Neural progenitor cell (in vitro differentiated cells): ENCODE measurements at regions not wholly inside any gene's neighbourhood (a gene's known extent, or its start where the extent isn't known, plus 50 kb on each side); places are given as distances from the start of the nearest gene placed in this dataset.

ENCODE experiments used
- DNase-seq: peaks from one replicate; pipeline ENCODE4 v3.0.0-alpha.2; 2016; ENCODE audit warnings: low spot score
- H2AFZ ChIP-seq: fragments of 200-600 bp; sonication (generic); replicated peaks from 2 replicates; pipeline ENCODE4 v1.6.1; 2016; ENCODE audit warnings: antibody characterized with exemption
- H3F3A ChIP-seq: fragments of 200-600 bp; sonication (generic); 2 replicates; pipeline ENCODE4 v1.6.1; 2016; ENCODE audit warnings: antibody characterized with exemption, low read depth
- H3K27ac ChIP-seq: fragments of 200-600 bp; sonication (generic); 2 replicates; pipeline ENCODE4 v1.5.1; 2016; ENCODE audit warnings: mild to moderate bottlenecking
- H3K27me3 ChIP-seq: fragments of 200-600 bp; sonication (generic); 2 replicates; pipeline ENCODE4 v1.6.1; 2016; ENCODE audit warnings: mild to moderate bottlenecking, moderate library complexity
- H3K36me3 ChIP-seq: fragments of 200-600 bp; sonication (generic); 2 replicates; pipeline ENCODE4 v1.5.1; 2016
- H3K4me1 ChIP-seq: fragments of 200-600 bp; sonication (generic); 2 replicates; pipeline ENCODE4 v1.6.1; 2016; ENCODE audit warnings: mixed run types
- H3K4me2 ChIP-seq: fragments of 200-600 bp; sonication (generic); 2 replicates; pipeline ENCODE4 v1.6.1; 2016
- H3K4me3 ChIP-seq: fragments of 200-600 bp; sonication (generic); 2 replicates; pipeline ENCODE4 v1.5.1; 2016
- H3K79me2 ChIP-seq: fragments of 200-600 bp; sonication (generic); 2 replicates; pipeline ENCODE4 v1.6.1; 2016; ENCODE audit warnings: low read depth
- H3K9ac ChIP-seq: fragments of 200-600 bp; sonication (generic); 2 replicates; pipeline ENCODE4 v1.6.1; 2016
- H3K9me3 ChIP-seq: fragments of 200-600 bp; sonication (generic); 2 replicates; pipeline ENCODE4 v1.5.1; 2016; ENCODE audit warnings: low read depth
- H4K20me1 ChIP-seq: fragments of 200-600 bp; sonication (generic); 2 replicates; pipeline ENCODE4 v1.6.1; 2016; ENCODE audit warnings: low read depth
- H3K27ac Mint-ChIP-seq: 3 replicates; pipeline ENCODE4 v1.8.0; 2021; ENCODE audit warnings: mixed read lengths
- H3K27me3 Mint-ChIP-seq: 2 replicates; pipeline ENCODE4 v1.8.0; 2022; ENCODE audit warnings: low read depth, mild to moderate bottlenecking, inconsistent platforms, moderate library complexity, mixed read lengths; ENCODE audit not compliant: insufficient read depth
- H3K36me3 Mint-ChIP-seq: 3 replicates; pipeline ENCODE4 v1.8.0; 2021; ENCODE audit warnings: mixed read lengths
- H3K4me1 Mint-ChIP-seq: 3 replicates; pipeline ENCODE4 v1.8.0; 2021; ENCODE audit warnings: mixed read lengths
- H3K4me3 Mint-ChIP-seq: 3 replicates; pipeline ENCODE4 v1.8.0; 2021; ENCODE audit warnings: mild to moderate bottlenecking, moderate library complexity, mixed read lengths
- H3K9me3 Mint-ChIP-seq: 3 replicates; pipeline ENCODE4 v1.8.0; 2020; ENCODE audit warnings: mixed read lengths
- EZH2 ChIP-seq: fragments of 200-600 bp; sonication (generic); IDR thresholded peaks from 2 replicates; pipeline ENCODE4 v1.6.1; 2017; ENCODE audit warnings: antibody characterized with exemption, mild to moderate bottlenecking, moderate library complexity
- EZH2phosphoT487 ChIP-seq: fragments of 200-600 bp; sonication (generic); IDR thresholded peaks from 2 replicates; pipeline ENCODE4 v1.6.1; 2017; ENCODE audit warnings: antibody characterized with exemption
- TF ChIP-seq, protein P1 (sequence below): fragments of 200-600 bp; sonication (generic); IDR thresholded peaks from 2 replicates; pipeline ENCODE4 v1.5.1; 2017; ENCODE audit warnings: antibody characterized with exemption, mild to moderate bottlenecking

DNA sequence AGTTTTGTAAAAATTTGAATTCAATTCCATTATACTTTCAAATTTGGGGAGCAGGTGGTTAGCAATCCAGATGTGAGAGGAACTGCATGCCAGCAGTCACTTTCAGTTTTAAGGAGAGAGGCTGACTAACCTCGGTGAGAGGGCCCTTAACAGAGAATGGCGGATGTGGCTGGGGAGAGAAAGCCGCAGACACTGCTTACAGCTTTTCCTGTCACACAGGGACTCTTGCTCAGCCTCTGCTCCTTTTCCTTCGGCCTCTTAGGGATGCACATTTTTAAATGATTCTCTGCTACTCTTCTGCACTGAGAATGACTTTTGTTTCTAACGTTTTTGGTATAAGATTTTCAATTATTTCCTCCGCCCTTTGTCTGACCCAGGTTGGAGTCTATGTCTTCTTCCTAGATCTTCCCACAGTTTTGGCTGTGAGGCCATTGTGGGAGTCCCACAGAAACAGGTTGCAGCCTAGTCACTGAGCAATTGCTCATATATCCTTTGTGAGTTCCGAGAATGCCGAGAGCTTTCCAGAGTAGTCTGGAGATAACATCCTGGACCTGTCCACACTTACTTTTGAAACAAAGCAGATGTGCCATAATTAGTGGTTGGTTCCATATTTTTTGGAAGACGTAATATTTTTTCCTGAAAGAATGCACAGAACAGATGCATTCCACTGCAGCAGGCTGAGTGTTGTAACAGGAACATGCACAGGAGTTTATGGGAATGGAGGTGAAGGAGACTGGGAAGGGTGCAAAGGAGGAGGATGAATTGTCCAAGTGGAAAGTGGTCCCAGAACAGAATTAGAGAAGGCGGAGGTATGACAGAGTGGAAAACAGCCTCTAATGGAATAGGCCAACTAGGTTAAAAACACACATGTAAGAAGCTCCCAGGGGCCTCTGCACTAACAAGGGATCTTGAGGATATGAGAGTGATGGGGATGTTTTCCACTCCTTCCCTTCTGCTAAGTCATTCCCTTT lies 168.0 kb upstream of the ZNF32 start:
- Histone ChIP-seq H3F3A (no peaks in the 10 kb centered on the region), H3K9me3 (no peaks in the 10 kb centered on the region), H3K4me1 (peaks cover 6% of the 10 kb centered on the region), H3K36me3 (no peaks in the 10 kb centered on the region), H3K4me3 (no peak overlapping the region), H3K4me2 (no peak overlapping the region), H3K27ac (no peak overlapping the region), H3K9ac (no peak overlapping the region), H2AFZ (no peak overlapping the region), H3K79me2 (no peaks in the 10 kb centered on the region), H4K20me1 (no peaks in the 10 kb centered on the region), H3K27me3 (no peaks in the 10 kb centered on the region)
- Mint-ChIP-seq H3K4me1 (peaks cover 13% of the 10 kb centered on the region), H3K36me3 (no peaks in the 10 kb centered on the region), H3K4me3 (no peak overlapping the region), H3K27ac (no peak overlapping the region), H3K27me3 (no peaks in the 10 kb centered on the region), H3K9me3 (no peaks in the 10 kb centered on the region)
- TF ChIP-seq EZH2phosphoT487 (no peak), EZH2 (no peak)
- TF ChIP-seq, protein P1, sequence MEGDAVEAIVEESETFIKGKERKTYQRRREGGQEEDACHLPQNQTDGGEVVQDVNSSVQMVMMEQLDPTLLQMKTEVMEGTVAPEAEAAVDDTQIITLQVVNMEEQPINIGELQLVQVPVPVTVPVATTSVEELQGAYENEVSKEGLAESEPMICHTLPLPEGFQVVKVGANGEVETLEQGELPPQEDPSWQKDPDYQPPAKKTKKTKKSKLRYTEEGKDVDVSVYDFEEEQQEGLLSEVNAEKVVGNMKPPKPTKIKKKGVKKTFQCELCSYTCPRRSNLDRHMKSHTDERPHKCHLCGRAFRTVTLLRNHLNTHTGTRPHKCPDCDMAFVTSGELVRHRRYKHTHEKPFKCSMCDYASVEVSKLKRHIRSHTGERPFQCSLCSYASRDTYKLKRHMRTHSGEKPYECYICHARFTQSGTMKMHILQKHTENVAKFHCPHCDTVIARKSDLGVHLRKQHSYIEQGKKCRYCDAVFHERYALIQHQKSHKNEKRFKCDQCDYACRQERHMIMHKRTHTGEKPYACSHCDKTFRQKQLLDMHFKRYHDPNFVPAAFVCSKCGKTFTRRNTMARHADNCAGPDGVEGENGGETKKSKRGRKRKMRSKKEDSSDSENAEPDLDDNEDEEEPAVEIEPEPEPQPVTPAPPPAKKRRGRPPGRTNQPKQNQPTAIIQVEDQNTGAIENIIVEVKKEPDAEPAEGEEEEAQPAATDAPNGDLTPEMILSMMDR, result no peak
- no peak for DNase-seq

DNA sequence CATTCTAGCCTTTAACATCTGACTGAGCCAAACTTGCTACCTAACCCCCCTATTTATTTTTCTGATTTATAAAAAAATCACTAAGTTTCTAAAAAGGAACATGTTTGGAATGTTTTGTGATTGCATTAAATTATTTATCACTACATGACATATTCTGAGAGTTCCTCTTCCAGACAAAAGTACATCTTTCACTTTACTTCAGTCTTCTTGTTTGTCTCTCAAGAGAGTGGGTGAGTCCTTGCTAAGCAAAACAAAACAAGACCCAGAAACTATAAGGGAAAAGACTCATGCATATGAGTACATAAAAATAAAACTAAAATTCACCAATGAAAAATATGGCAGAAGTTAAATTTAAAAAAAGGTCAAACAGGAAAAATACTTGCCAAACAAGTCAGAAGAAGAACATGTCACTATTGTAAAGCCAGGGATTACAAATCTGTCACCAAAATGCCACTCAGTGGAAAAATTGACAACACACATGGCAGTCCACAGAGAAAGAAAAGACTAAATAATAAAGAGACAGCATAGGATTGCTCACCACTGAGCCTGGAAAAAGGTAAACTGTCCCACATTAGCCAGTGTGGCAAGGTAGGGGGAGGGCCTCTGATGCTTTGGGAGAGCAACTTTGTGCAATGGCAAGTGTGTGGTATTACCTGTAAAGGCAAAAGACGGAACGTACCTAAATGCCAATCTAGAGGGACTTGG lies 166.7 kb upstream of the ZNF32 start:
- Histone ChIP-seq H3K4me1 (peaks cover 4% of the 10 kb centered on the region), H3K9ac (no peak overlapping the region), H2AFZ (no peak overlapping the region), H3F3A (no peaks in the 10 kb centered on the region), H3K79me2 (no peaks in the 10 kb centered on the region), H3K27me3 (no peaks in the 10 kb centered on the region), H3K36me3 (no peaks in the 10 kb centered on the region), H3K27ac (no peak overlapping the region), H4K20me1 (no peaks in the 10 kb centered on the region), H3K4me3 (no peak overlapping the region), H3K9me3 (no peaks in the 10 kb centered on the region), H3K4me2 (no peak overlapping the region)
- Mint-ChIP-seq H3K4me1 (peaks cover 8% of the 10 kb centered on the region), H3K27ac (no peak overlapping the region), H3K27me3 (no peaks in the 10 kb centered on the region), H3K4me3 (no peak overlapping the region), H3K36me3 (no peaks in the 10 kb centered on the region), H3K9me3 (no peaks in the 10 kb centered on the region)
- DNase-seq, result no peak
- no peak for TF ChIP-seq EZH2

DNA sequence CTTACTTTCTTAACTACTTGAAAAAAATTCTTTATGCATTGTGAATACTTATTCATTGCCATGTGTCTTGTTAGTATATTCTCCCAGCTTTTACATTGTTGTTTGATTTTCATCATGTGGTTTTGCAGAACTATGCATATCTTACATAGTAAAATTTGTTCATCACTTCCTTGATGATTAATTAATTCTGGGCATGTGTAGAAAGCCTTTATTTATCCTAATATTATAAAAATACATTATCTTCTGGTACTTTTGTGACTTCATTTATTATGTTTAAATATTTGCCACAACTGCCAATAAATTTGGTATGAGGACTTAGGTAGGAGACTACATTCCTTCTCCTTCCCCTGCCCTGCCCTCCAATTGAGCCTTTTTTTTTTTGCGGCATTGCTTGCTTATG lies 166.0 kb upstream of the ZNF32 start:
- no peak overlapping the region for H3K27ac Mint-ChIP-seq
- no peak for TF ChIP-seq EZH2
- no peak for TF ChIP-seq EZH2phosphoT487
- TF ChIP-seq, protein P1, result no peak
- H3K9me3 Mint-ChIP-seq, result no peaks in the 10 kb centered on the region
- H3K4me3 Mint-ChIP-seq, result no peak overlapping the region
- Histone ChIP-seq H3K4me3 (no peak overlapping the region), H4K20me1 (no peaks in the 10 kb centered on the region), H3K27ac (no peak overlapping the region), H3K9ac (no peak overlapping the region), H3K9me3 (no peaks in the 10 kb centered on the region), H3K79me2 (no peaks in the 10 kb centered on the region), H3K27me3 (no peaks in the 10 kb centered on the region), H3K36me3 (no peaks in the 10 kb centered on the region), H3K4me2 (no peak overlapping the region), H3K4me1 (peaks cover 6% of the 10 kb centered on the region), H2AFZ (no peak overlapping the region), H3F3A (no peaks in the 10 kb centered on the region)
- peaks cover 2% of the 10 kb centered on the region for H3K4me1 Mint-ChIP-seq
- DNase-seq, result no peak
- no peaks in the 10 kb centered on the region for H3K36me3 Mint-ChIP-seq
- no peaks in the 10 kb centered on the region for H3K27me3 Mint-ChIP-seq
